Hepatocyte (in vitro differentiated cells): ENCODE measurements at regions not wholly inside any gene's neighbourhood (a gene's known extent, or its start where the extent isn't known, plus 50 kb on each side); places are given as distances from the start of the nearest gene placed in this dataset.

ENCODE experiments used
- DNase-seq: peaks from one replicate; pipeline ENCODE4 v3.0.0-alpha.2; 2016; ENCODE audit warnings: low spot score
- H2AFZ ChIP-seq: fragments of 200-600 bp; sonication (generic); 2 replicates; pipeline ENCODE4 v1.6.0; 2016; ENCODE audit warnings: antibody characterized with exemption, mild to moderate bottlenecking
- H3K27ac ChIP-seq: fragments of 200-600 bp; sonication (generic); 2 replicates; pipeline ENCODE4 v1.5.1; 2016; ENCODE audit warnings: mild to moderate bottlenecking
- H3K27me3 ChIP-seq: fragments of 200-600 bp; sonication (generic); 2 replicates; pipeline ENCODE4 v1.6.1; 2016
- H3K36me3 ChIP-seq: fragments of 200-600 bp; sonication (generic); replicated peaks from 2 replicates; pipeline ENCODE4 v1.5.1; 2016; ENCODE audit warnings: low read depth; ENCODE audit not compliant: insufficient read depth
- H3K4me1 ChIP-seq: fragments of 200-600 bp; sonication (generic); 2 replicates; pipeline ENCODE4 v1.5.1; 2016; ENCODE audit warnings: mild to moderate bottlenecking, moderate library complexity; ENCODE audit not compliant: insufficient read depth
- H3K4me2 ChIP-seq: fragments of 200-600 bp; sonication (generic); 2 replicates; pipeline ENCODE4 v1.6.0; 2016
- H3K4me3 ChIP-seq: fragments of 200-600 bp; sonication (generic); 2 replicates; pipeline ENCODE4 v1.5.1; 2016; ENCODE audit warnings: mild to moderate bottlenecking
- H3K79me2 ChIP-seq: fragments of 200-600 bp; sonication (generic); 2 replicates; pipeline ENCODE4 v1.6.0; 2017; ENCODE audit warnings: mild to moderate bottlenecking
- H3K9me2 ChIP-seq: fragments of 200-600 bp; sonication (generic); replicated peaks from 2 replicates; pipeline ENCODE4 v1.6.0; 2017; ENCODE audit warnings: mild to moderate bottlenecking; ENCODE audit not compliant: insufficient read depth
- H3K9me3 ChIP-seq: fragments of 200-600 bp; sonication (generic); 2 replicates; pipeline ENCODE4 v1.5.1; 2016; ENCODE audit warnings: low read depth, mild to moderate bottlenecking
- H4K20me1 ChIP-seq: fragments of 200-600 bp; sonication (generic); 2 replicates; pipeline ENCODE4 v1.6.0; 2016; ENCODE audit warnings: mild to moderate bottlenecking; ENCODE audit not compliant: insufficient read depth, poor library complexity, severe bottlenecking
- CTCF ChIP-seq: fragments of 200-600 bp; sonication (generic); IDR thresholded peaks from 2 replicates; pipeline ENCODE4 v1.5.1; 2016; ENCODE audit warnings: antibody characterized with exemption, mild to moderate bottlenecking; ENCODE audit not compliant: poor library complexity
- EZH2 ChIP-seq: fragments of 200-600 bp; sonication (generic); IDR thresholded peaks from 2 replicates; pipeline ENCODE4 v1.6.1; 2016; ENCODE audit warnings: antibody characterized with exemption, mild to moderate bottlenecking, borderline replicate concordance
- EZH2phosphoT487 ChIP-seq: fragments of 200-600 bp; sonication (generic); IDR thresholded peaks from one replicate; pipeline ENCODE4 v1.6.1; 2018; ENCODE audit warnings: antibody characterized with exemption, mild to moderate bottlenecking, low read depth, moderate library complexity; ENCODE audit not compliant: unreplicated experiment, severe bottlenecking
- WGBS: methylation state at CpG from one replicate; pipeline ENCODE4 v1.1.6; 2016; ENCODE audit warnings: low lambda C conversion rate; ENCODE audit errors: missing lambda C conversion rate; 5-methylcytosine and 5-hydroxymethylcytosine counted together

- TF ChIP-seq EZH2 (no peak), CTCF (no peak), EZH2phosphoT487 (no peak)
- no peaks in the 10 kb centered on the region for H3K9me3 ChIP-seq
- H3K36me3 ChIP-seq: no peaks in the 10 kb centered on the region
- no peaks in the 10 kb centered on the region for H4K20me1 ChIP-seq
- H3K9me2 ChIP-seq: no peaks in the 10 kb centered on the region
- H3K27ac ChIP-seq: no peak overlapping the region
- DNase-seq: no peak
- H3K27me3 ChIP-seq: no peaks in the 10 kb centered on the region
- H2AFZ ChIP-seq: no peak overlapping the region
- H3K4me2 ChIP-seq: no peak overlapping the region
- H3K4me1 ChIP-seq: no peaks in the 10 kb centered on the region
- H3K4me3 ChIP-seq: no peak overlapping the region
- no peaks in the 10 kb centered on the region for H3K79me2 ChIP-seq
Observed at GRCh38 chr2:138866797-138867196, 86.6 kb upstream of the NXPH2 start.

DNA sequence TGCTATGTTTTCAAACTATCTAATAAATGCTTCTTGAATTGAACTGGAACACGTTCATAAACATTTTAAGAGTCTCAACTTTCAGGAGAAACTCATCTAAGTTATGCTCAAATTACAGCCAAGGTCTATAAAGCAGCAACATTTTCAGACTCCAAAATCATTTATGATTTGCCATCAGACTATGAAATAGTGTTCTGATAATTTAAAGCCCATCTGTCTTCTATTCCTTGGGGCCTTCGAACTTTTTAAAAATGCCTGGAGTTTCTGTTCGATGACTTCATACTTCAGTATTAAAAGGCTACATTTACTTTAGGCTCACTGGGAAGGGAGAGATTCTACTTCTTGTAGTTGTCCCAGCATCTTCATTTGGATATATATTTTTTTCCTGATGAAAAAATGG is 73.6 kb upstream of the NXPH2 start:
- Histone ChIP-seq H3K4me3 (no peak overlapping the region), H3K4me2 (no peak overlapping the region), H3K27me3 (no peaks in the 10 kb centered on the region), H3K79me2 (no peaks in the 10 kb centered on the region), H3K36me3 (no peaks in the 10 kb centered on the region), H3K9me2 (no peaks in the 10 kb centered on the region), H3K4me1 (no peaks in the 10 kb centered on the region), H2AFZ (no peak overlapping the region), H4K20me1 (no peaks in the 10 kb centered on the region), H3K9me3 (no peaks in the 10 kb centered on the region), H3K27ac (no peak overlapping the region)
- DNase-seq: no peak
- WGBS: 64% methylated on average over 3 of the region's 3 CpGs
- TF ChIP-seq CTCF: no peak
- no peak for TF ChIP-seq EZH2phosphoT487
- no peak for TF ChIP-seq EZH2

- H3K79me2 ChIP-seq: no peaks in the 10 kb centered on the region
- H3K4me3 ChIP-seq: no peak overlapping the region
- H3K36me3 ChIP-seq: no peaks in the 10 kb centered on the region
- no peaks in the 10 kb centered on the region for H3K27me3 ChIP-seq
- H3K9me2 ChIP-seq: no peaks in the 10 kb centered on the region
- no peaks in the 10 kb centered on the region for H3K4me1 ChIP-seq
- DNase-seq: no peak
- H3K4me2 ChIP-seq: no peak overlapping the region
- H4K20me1 ChIP-seq: no peaks in the 10 kb centered on the region
- no peak overlapping the region for H2AFZ ChIP-seq
- no peak for TF ChIP-seq EZH2
- no peak for TF ChIP-seq CTCF
- TF ChIP-seq EZH2phosphoT487: no peak
- no peak overlapping the region for H3K27ac ChIP-seq
- WGBS: 86% methylated on average over 1 of the region's 1 CpG
- no peaks in the 10 kb centered on the region for H3K9me3 ChIP-seq
Observed at GRCh38 chr2:138853296-138853695, 73.1 kb upstream of the NXPH2 start.

GRCh38 chr2:138846216-138846821 is 66.1 kb upstream of the NXPH2 start:
- Histone ChIP-seq H2AFZ (no peak overlapping the region), H3K4me1 (no peaks in the 10 kb centered on the region), H3K27me3 (no peaks in the 10 kb centered on the region), H3K9me3 (no peaks in the 10 kb centered on the region), H3K79me2 (no peaks in the 10 kb centered on the region), H3K9me2 (no peaks in the 10 kb centered on the region), H4K20me1 (no peaks in the 10 kb centered on the region), H3K36me3 (no peaks in the 10 kb centered on the region), H3K4me3 (no peak overlapping the region), H3K27ac (no peak overlapping the region), H3K4me2 (no peak overlapping the region)
- DNase-seq: peak; percentile 65
- WGBS: 72% methylated on average over 8 of the region's 8 CpGs
- TF ChIP-seq CTCF: peak; percentile 72
- TF ChIP-seq EZH2: no peak
- TF ChIP-seq EZH2phosphoT487: no peak
